GM19328 (cell line): ENCODE measurements at regions not wholly inside any gene's neighbourhood (a gene's known extent, or its start where the extent isn't known, plus 50 kb on each side); places are given as distances from the start of the nearest gene placed in this dataset.

Experiments used
- ATAC-seq: cut with Tn5 transposase; IDR thresholded peaks from one replicate; pipeline ENCODE4 v1.9.1; 2021; ENCODE audit warnings: mild to moderate bottlenecking, moderate library complexity; ENCODE audit not compliant: unreplicated experiment

DNA sequence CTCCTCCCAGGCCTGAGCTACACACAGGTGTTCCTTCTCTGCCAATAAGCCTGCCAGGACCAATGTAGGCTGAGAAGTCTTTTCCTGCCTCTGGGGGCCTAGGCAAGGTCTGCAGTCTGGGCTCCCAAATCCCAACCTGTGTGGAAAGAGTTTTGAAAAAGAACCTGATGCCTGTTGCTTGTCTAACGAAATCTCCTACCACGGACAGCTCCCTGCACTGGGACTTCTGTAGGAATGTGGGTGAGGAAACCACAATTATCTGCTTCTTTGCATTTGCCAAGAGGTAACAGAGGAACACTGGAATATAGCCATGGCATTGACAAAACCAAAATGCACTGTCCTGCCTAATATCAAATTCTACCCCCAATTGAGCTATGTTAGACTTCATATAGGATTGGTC is 877.0 kb upstream of the TMEM132C start:
- no peak for ATAC-seq

- ATAC-seq: no peak
Measured at GRCh38 chr12:127393465-127393864, 873.5 kb upstream of the TMEM132C start.

DNA sequence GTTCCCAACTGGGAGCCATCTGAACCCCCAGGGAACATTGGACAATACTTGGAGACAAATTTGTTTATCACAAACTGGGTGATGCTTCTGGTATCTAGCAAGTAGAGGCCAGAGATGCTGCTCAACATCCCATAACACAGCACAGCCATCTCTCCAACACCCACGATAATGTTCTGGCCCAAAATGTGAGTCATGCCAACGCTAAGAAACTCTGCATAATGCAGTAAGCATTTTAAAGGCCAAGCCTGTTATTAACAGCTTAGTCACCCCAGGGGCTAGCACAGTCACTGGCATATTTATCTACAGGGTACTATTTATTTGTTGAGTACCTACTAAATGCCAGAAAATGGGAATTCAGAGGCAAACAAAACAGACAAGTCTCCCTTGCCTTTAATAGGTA is 873.1 kb upstream of the TMEM132C start:
- no peak for ATAC-seq

GRCh38 chr12:127396734-127397133 is 870.2 kb upstream of the TMEM132C start:
- ATAC-seq: no peak

DNA sequence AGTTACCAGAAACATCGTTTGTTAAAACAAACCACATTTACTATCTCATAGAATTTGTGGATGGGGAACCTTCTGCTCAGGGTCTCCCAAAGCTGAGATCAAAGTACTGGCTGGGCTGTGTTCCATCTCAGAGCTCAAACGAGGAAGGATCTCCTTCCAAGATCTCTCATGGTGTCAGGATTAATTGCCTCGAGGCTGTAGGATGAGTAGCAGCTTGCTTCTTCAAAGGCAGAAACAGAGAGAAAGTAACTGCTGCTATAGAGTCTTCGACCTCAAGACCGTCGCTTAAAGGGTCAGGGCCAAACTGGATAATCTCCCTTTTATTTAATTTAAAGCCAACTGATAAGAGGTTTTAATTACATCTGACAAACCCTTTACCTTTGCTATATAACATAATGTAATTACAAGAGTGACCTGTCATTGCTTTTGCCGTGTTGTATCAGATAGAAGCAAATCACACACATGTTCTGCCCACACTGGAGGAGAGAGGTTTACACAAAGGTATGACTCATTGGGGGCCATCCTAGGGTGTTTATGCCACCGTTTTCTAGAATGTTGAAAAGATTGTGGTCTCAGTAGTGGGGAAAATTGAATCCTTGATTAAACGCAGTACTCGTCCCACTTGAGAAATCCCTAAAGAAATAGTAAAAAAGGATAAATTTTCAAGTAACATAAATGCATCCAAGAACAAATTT is 868.8 kb upstream of the TMEM132C start:
- no peak for ATAC-seq

DNA sequence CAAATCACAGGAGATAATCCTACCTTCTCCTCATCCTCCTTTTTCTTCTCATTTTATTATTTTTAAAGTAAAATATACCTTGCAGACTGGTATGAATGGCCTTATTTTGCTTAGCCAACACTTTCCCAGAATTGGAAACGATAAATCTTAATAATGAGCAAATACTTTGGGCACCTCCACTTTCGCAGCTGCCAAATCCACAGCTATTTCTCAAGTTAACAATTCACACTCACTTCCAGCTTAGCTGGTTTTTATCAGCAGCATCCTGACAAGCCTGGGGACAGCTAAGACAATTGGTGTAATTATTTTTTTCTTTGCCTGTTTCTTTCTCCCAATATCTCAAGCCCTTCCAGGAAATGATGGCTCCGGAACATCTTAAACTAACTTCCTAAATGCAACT is 867.5 kb upstream of the TMEM132C start:
- ATAC-seq: no peak

DNA sequence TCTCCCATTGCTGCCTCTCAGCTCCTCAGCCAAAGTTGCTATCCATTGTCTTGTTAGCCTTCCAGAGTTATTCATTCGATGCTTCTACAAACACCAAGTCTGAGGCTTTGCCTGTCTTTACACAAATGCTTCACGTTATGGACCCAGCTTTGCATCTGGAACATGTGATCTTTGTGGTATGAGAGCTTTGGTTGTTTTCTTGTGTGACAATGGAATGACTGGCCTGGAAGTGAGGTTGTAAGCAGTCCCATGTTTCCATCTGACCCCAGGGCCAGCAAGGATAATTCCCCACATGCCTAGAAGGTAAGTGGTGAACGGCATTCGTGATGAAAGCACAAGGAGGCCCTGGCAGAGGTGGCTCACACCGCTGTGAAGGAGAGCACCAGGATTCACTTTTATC is 866.7 kb upstream of the TMEM132C start:
- no peak for ATAC-seq

DNA sequence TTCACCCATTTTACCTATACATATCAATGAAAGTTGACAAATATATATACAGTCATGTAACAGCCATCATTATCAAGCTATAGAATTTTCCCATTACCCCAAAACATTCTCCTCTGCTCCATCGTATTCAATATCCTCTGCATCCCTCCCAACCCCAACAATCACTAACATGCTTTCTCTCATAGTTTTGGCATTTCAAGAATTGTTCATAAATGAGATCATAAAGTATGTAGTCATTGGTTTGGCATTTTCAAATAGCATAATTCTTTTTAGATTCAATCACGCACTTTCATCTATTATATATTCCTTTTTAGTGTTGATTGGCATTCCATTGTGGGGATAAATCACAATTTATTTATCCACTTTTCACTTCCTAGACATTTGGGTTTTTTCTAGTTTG is 866.0 kb upstream of the TMEM132C start:
- ATAC-seq: no peak

DNA sequence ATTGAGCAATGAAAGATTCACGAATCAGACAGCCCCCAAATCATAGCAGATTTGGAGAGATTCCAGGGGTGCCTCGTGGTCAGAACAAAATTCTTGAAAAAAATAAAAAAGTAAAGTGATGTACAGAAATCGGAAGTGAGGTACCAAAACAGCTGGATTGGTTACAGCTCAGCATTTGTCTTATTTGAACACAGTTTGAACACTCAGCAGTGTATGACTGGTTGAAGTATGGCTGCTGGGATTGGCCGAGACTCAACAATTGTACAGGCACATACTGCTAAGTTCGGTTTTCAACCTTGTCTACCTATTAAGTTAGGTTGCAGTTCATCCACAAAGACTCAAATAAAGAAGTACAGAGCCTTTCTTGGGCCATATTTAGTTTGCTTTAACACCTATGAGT is 865.4 kb upstream of the TMEM132C start:
- no peak for ATAC-seq

- no peak for ATAC-seq
Measured at GRCh38 chr12:127411166-127411915, 855.6 kb upstream of the TMEM132C start.

DNA sequence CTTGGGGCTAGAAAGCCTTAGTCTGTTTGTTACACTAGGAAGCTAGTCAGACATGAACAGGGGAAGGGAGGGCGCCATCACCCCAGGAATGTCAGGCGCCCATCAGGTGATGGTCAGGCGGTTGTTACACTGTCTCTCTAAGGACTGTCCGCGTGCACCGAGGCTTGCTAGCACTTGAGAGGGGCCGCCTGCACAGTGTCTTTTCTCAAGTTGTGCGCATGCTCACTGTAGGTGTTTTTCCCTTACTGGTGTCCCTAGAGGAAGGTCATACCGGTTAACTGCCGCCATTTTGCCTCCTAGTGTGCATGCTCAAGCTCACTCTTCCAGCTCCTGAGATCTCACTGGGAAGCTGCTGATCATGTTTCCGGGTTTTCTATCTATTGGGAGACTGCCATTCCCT is 855.0 kb upstream of the TMEM132C start:
- no peak for ATAC-seq

GRCh38 chr12:127412866-127413265 is 854.1 kb upstream of the TMEM132C start:
- no peak for ATAC-seq

- no peak for ATAC-seq
Measured at GRCh38 chr12:127414186-127414585, 852.8 kb upstream of the TMEM132C start.

DNA sequence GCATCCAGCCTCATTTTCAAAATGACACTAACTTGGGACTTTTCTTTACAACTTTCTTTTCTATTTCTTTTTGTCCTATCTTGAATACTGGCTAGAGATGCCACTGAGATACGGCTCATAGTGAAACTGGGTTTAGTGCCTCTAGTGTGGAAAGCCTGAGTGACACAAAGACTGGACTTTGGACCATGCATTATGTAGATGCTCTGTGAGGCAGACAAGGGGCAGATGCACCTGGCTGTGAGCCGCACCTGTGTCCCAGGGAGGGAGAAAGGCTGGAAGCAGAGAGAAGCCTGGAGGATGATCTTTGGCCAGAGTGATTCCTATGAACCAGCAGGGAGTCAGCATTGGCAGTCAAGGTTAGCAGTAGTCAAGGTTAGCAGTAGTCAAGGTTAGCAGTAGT is 852.3 kb upstream of the TMEM132C start:
- no peak for ATAC-seq

DNA sequence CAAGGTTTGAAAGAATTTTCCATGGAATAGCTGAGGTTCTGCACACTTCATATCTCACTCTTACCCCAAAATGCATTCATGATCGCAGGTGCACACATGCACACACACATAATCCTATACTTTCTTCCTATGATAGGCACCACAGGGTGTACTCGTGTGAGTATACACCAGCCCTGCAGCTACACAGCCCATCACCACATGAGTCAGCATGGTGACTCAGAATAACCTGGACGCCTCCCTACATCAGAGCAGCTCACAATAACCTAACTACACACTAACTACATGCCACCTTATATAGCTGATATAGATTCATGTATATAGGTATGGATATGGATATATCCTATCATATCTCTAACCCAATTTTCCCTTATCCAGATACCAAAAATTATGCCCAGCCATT is 850.2 kb upstream of the TMEM132C start:
- ATAC-seq: no peak

DNA sequence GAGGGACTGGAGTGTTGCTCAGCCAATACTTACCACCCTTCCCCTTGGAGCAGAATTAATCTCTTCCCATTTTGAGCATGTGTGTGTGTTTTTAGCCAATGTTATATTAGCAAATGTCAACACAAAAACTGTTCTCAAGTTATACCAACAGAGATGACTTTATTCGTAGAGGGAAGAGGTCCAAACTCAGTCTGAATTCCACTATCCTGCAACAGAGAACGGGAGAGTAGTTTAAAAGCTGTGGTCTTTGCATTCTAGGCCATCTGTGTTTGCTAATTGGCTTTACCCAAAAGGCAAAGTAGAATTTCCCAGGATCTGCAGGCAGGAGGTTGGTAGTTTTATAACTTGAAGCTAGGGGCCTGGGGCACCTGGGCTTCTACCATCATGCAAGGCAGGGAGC is 847.9 kb upstream of the TMEM132C start:
- no peak for ATAC-seq

DNA sequence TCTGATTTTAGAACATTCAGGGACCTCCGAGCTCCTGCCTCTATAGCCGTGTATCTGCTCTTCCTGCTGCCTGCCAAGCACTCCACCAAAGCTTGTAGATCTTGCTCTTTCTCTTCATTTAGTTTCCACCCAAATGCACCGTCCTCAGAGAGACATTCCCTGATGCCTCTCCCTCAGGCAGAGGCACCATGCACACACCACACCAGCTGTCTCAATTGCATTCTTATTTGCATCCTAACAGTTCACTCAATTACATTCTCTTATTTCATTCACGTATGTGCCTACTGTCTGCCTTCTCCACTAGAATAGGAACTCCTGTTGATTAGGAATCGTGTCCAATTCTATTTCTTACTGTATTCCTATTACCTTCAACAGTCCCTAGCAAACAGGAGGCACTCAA is 845.4 kb upstream of the TMEM132C start:
- no peak for ATAC-seq

- ATAC-seq: no peak
Measured at GRCh38 chr12:127422935-127423566, 843.9 kb upstream of the TMEM132C start.

- ATAC-seq: no peak
Measured at GRCh38 chr12:127425474-127425873, 841.5 kb upstream of the TMEM132C start.

DNA sequence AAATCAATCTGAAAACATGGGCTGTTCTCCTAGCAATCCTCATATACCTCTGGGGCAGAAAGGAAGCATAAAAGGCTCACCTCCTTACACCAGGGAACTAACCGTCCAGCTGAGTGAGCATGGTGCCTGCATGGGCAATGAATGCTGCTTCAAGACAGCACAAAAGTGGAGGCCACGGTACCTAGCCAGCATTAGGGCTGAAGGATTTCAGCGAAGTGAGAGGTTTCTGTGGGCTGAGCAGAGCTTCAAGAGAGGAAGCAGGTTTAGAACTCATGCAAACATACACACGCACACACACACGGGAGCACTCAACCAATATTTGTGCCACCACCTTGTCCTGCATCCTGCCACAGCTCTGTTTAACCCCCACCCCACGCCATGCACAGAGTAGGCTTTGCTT is 838.5 kb upstream of the TMEM132C start:
- ATAC-seq: no peak

- no peak for ATAC-seq
Measured at GRCh38 chr12:127429551-127430285, 837.3 kb upstream of the TMEM132C start.

DNA sequence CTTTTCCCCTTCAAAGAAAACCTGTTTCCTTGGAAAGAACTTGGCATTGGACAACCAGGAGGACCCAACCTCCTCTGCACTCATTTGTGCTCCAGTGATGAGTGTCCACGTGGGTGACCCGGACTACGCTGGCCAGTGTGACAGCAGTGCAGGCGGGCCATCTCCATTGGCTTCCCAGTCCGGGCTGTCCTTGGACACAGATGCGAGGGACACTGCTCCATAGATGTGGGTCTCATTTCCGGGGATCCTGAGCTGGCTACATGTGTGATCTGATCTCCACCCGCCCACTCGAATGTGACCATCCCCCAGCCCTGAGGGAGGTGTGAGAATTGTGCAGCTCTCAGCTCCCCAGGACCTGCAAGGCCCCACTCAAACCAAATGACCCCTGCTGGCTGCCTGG is 836.6 kb upstream of the TMEM132C start:
- no peak for ATAC-seq
